ENCODE measurements at regions not wholly inside any gene's neighbourhood (a gene's known extent, or its start where the extent isn't known, plus 50 kb on each side); places are given as distances from the start of the nearest gene placed in this dataset.

DNA sequence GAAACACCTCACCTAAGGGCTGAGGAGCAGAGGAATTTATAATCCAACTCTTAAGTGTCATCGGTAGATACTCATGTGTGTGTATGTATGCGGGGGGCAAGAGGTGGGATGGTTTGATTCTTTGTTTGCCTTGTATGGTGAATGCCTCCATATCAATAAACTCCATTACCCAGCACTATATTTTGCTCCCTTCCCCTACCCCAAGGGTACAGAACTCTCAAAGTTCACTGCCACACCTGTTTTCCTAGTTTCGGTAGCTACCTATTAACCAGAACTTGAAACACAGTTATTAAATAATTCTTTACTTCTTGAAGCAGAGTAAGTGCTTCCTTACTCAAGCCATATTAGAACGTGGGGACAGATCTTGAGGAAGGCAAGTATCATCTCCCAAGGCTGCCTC is 400.8 kb upstream of the SUCLG2 start:
- DNase-seq (ENCODE audit: low spot score): no peak

- no peak for DNase-seq (ENCODE audit: low spot score)
These were observed 395.4 kb upstream of the SUCLG2 start for GRCh38 chr3:68049776-68050175.

DNA sequence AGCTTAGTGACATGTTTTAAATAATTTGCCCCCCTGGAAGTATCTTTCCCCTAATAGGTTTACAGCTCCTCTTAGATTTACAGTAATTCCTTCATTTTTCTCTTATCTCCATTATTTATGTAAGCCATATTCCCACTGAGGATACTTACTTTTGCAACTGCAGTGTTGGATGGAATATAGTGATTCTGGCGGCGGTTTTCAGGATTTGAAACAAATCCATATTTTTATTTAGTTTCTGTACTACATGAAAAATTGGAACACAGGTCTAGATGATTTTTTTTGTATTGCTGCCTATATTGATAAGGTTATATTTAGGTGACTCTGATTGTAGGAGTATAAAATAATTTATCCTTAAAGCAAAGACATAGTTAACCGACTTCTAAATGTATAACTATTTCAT is 391.6 kb upstream of the SUCLG2 start:
- DNase-seq (ENCODE audit: low spot score): no peak

GRCh38 chr3:68033867-68034266 is 379.5 kb upstream of the SUCLG2 start:
- DNase-seq (ENCODE audit: low spot score): no peak

GRCh38 chr3:68032209-68032608 is 377.8 kb upstream of the SUCLG2 start:
- no peak for DNase-seq (ENCODE audit: low spot score)

- no peak for DNase-seq (ENCODE audit: low spot score)
These were observed 370.8 kb upstream of the SUCLG2 start for GRCh38 chr3:68025189-68025588.

- DNase-seq (ENCODE audit: low spot score): no peak
These were observed 365.5 kb upstream of the SUCLG2 start for GRCh38 chr3:68019876-68020275.

DNA sequence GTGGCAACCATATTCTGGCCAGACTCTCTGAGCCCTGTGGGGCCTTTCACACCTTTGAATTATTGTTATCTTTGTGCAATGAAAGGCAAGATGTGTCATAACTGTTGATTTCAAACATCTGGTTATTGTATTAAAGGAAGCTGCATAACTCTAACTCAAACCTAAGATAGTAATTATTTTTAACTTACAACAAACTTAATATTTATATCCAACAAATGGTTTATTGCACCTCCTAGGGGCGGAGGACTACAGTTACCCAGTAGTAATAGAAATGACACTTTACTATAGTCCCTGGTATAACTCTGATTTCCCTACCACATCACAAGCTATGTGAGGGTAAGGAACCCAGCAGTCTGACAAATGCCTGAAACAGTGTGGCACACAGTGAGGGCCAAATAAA is 363.9 kb upstream of the SUCLG2 start:
- DNase-seq (ENCODE audit: low spot score): no peak

- DNase-seq (ENCODE audit: low spot score): peak; percentile 12
These were observed 362.7 kb upstream of the SUCLG2 start for GRCh38 chr3:68017069-68017468.

GRCh38 chr3:68009900-68010299 is 355.5 kb upstream of the SUCLG2 start:
- no peak for DNase-seq (ENCODE audit: low spot score)

- DNase-seq (ENCODE audit: low spot score): peak; percentile 16
These were observed 353.3 kb upstream of the SUCLG2 start for GRCh38 chr3:68007621-68008226.

- no peak for DNase-seq (ENCODE audit: low spot score)
These were observed 352.2 kb upstream of the SUCLG2 start for GRCh38 chr3:68006646-68007045.

- no peak for DNase-seq (ENCODE audit: low spot score)
These were observed 349.7 kb upstream of the SUCLG2 start for GRCh38 chr3:68004091-68004490.

- DNase-seq (ENCODE audit: low spot score): no peak
These were observed 343.9 kb upstream of the SUCLG2 start for GRCh38 chr3:67998281-67998680.

DNA sequence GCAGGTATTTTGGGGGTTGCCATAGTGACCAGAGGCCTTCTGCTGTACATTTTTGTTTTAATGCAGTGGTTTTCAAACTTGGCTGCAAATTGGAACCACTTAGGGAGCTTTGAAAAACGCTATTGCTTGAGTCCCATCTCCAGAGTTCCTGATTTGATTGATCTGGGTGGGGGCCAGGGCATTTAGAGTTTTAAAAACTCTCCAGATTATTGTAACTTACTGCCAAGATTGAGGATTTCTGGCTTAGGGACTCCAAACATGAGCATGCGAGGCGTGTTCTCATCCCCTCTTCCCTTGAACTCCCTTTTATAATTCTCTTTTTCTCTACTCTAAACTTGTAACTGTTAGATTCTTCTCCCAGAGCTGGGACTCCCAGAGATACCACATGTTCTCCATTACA is 340.8 kb upstream of the SUCLG2 start:
- no peak for DNase-seq (ENCODE audit: low spot score)

DNA sequence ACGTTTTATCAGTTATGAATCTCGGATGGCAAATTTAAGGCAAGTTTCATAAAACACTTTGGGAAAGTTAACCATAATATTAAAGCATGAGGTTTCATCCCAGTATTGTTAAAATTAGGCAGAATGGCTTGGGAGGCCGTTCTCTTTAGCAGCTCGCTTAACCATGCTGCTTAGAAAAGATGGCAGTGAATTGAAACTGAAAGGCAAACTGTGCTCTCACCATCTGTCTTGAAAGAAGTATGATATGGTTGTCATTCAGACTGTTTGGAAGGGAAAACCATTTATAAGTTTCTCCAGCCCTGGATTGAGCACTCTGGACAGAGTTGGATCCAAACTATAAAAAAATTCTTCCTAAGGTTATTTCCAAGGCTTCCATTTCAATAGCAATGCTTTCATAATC is 332.3 kb upstream of the SUCLG2 start:
- no peak for DNase-seq (ENCODE audit: low spot score)

- DNase-seq (ENCODE audit: low spot score): no peak
These were observed 328.8 kb upstream of the SUCLG2 start for GRCh38 chr3:67983166-67983565.

DNA sequence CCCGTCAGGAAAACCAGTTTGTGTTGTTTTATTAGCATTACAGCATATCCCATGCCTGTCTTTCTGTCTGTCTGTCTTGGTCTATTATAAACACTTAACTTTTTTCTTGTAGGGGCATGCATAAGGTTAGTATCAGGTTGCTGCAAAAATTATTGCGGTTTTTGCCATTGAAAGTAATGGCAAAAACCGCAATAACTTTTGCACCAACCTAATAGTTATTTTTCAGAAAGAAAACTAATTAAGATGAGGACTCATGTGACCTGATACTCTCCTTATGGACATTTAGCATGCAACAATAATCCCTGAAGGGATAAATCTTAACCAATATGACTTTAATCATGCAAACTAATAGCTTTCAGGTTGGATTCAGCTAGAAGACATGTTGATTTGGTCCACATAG is 326.7 kb upstream of the SUCLG2 start:
- DNase-seq (ENCODE audit: low spot score): no peak

GRCh38 chr3:67979342-67979741 is 324.9 kb upstream of the SUCLG2 start:
- no peak for DNase-seq (ENCODE audit: low spot score)

DNA sequence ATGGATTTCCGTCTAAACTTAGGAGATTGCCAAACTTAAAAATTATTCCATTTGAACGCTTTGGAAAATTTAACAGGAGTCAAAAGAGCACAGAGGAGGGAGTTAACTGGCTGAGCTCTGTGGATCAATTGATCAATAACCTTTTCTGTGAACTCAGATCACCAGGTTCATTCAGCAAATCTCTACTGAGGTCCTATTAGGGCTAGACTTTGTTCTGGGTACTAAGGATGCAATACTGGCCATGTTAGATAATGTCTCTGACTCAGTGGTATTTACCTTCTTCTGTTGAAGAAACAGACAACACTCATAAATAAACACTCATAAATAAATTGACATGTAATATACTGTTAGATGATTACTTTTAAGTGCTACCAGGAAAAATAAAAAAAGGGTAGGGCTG is 323.4 kb upstream of the SUCLG2 start:
- DNase-seq (ENCODE audit: low spot score): no peak

DNA sequence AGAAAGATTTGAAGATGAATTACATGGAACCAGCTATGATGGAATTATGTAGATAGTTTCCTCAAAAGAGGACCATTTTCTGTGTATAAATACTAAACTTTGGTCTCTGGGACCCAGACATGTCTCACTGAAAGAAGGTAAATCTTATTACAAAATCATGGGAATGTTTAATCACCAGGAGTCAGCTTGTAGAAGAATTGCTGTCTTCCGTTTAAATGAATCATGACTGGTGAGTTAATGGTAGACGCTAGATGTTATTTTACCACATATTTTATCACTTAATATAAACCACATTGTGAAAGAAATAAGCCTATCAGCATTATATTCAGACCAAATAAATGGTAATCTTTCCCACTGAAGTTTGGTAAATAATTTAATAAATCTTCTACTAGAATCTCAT is 322.3 kb upstream of the SUCLG2 start:
- DNase-seq (ENCODE audit: low spot score): no peak

GRCh38 chr3:67964596-67964995 is 310.2 kb upstream of the SUCLG2 start:
- no peak for DNase-seq (ENCODE audit: low spot score)

DNA sequence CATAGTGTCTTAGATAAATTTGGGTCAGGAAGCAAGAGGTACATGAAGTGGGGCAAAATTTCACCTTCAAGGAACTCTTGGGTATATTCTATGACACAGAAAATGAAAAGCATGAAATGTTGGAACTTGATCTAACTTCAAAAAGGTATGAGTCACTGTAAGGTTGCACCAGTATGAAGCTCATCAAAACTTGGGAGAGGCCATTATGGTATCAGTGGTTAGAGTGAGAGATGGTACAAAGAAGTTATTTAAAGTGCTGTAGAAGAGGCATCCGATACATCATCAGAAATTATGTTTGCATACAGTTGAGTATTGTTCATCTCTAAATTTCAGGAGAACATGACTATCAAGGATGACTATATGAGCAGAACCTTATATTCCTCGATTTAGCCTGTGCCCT is 302.9 kb upstream of the SUCLG2 start:
- DNase-seq (ENCODE audit: low spot score): no peak

GRCh38 chr3:67947808-67948508 is 293.5 kb upstream of the SUCLG2 start:
- DNase-seq (ENCODE audit: low spot score): peak; percentile 43
